GM19372 (cell line): ENCODE measurements at regions not wholly inside any gene's neighbourhood (a gene's known extent, or its start where the extent isn't known, plus 50 kb on each side); places are given as distances from the start of the nearest gene placed in this dataset.
"Not testable (repeated sequence)": the region's sequence is repeated elsewhere in the genome, so short reads cannot be mapped to it uniquely, and the experiment has no call there.

Experiments
- ATAC-seq: cut with Tn5 transposase; IDR thresholded peaks from one replicate; pipeline ENCODE4 v1.9.1; 2021; ENCODE audit warnings: mild to moderate bottlenecking, low read depth, moderate library complexity; ENCODE audit not compliant: unreplicated experiment

DNA sequence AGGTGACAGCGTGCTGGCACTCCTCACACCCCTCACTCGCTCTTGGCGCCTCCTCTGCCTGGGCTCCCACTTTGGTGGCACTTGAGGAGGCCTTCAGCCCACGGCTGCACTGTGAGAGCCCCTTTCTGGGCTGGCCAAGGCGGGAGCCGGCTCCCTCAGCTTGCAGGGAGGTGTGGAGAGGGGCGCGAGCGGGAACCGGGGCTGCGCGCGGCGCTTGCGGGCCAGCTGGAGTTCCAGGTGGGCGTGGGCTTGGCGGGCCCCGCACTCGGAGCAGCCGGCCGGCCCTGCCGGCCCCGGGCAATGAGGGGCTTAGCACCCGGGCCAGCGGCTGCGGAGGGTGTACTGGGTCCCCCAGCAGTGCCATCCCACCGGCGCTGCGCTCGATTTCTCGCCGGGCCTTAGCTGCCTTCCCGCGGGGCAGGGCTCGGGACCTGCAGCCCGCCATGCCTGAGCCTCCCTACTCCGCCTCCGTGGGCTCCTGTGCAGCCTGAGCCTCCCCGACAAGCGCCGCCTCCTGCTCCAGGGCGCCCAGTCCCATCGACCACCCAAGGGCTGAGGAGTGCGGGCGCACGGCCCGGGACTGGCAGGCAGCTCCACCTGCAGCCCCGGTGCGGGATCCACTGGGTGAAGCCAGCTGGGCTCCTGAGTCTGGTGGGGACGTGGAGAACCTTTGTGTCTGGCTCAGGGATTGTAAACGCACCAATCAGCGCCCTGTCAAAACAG, 247.7 kb upstream of the SLIT2 start:
- ATAC-seq = not testable (repeated sequence)

DNA sequence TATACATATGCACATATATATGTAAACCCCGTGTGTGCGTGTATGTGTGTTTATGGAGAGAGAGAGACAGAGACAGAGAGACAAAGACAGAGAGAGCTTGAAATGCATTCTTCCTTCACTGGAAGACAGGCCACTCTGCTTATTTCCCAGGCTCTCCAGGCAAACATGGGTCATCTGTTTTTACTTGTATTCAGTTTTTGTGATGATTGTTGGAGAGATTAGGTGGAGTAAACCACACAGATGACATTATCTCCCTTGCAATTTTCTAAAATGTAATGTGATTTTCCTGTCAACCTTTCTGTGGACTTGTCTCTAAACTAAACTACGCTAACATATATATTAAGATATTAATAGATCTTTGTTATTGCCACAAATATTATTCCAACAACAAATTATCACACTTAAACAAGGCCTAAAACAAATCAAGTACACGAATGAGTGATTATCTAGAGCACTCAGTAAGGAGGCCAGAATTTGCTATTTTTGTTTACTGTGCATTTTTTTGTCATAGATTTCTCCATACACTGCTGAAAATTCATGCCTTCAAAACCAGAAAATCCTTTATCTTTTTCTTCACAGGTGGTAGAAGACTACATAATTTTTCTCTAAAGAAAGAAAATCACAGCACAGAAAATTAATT, 251.8 kb upstream of the SLIT2 start:
- ATAC-seq = no peak

DNA sequence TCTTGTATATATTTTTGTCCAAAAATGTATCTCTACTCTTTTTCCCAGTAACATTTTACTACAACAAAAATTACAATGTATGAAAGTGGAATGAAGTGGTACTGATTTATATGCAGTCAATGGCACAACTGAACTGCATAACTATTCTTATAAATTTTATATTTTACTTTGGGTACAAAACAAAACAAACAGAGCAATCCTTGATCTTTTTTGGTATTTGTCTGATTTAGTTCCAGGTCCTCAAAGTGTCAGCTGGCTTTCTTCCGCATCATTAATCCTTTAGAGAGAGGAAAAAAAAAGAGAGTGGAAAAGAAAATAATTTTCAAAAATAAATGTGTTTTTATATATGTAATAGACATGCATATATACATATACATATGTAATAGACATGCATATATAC, 252.4 kb upstream of the SLIT2 start:
- no peak for ATAC-seq

- no peak for ATAC-seq
Observed at GRCh38 chr4:19993242-19993641, 258.5 kb upstream of the SLIT2 start.

- ATAC-seq = no peak
Observed at GRCh38 chr4:19992471-19993093, 259.1 kb upstream of the SLIT2 start.

DNA sequence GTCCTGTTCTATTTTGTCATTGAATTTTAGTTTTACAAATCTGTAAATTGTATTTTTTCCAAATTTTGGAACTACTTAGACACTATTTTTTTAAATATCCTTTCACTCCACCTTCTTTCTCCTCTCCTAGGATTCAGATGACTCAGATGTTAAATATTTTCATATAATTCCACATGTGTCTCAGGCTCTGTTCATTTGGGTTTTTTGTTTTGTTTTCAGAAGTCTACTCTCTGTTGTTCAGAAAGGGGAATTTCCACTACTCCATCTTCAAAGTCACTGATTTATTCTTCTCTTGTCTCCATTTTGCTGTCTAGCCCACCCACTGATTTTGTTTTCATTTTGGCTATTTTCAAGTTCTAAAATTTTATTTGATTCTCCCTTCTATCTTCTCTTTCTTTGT, 264.0 kb upstream of the SLIT2 start:
- no peak for ATAC-seq

DNA sequence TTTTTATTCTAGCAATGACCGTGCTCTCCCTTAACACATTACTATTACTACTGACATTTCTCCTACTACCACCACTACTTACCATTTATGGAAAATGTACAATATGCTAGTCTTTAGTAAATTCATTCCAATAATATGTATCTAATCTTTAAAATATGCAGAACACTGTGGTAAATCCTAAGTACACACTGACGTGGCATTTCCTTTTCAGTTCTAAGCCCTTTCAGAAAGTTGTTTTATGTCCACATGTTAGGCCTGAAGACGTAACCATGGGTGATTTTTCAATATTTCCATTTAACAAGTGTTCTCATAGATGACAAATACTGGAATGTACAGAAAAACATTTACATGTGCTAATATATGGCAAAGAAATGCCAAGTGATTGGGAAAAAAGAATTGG, 268.6 kb upstream of the SLIT2 start:
- ATAC-seq = no peak

DNA sequence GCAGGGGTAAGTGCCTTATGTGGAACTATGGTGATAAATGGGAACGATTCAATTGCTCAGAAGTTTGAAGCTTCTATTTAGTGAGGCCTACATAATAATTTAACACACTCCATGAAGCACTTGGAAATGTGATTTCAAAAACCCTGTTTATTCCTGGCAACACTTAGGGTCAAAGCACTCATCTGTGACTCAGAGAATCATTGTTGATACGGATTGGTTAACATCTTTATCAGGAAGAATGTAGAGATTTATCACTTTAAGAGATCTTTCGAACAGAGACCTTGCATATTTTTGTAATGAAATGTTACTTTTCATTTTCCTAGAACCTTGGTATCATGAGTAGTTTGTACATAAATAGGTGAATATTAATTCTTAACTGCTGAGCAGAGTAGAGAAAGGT, 269.1 kb upstream of the SLIT2 start:
- ATAC-seq = no peak

- ATAC-seq = no peak
Observed at GRCh38 chr4:19971829-19972228, 279.9 kb upstream of the SLIT2 start.

DNA sequence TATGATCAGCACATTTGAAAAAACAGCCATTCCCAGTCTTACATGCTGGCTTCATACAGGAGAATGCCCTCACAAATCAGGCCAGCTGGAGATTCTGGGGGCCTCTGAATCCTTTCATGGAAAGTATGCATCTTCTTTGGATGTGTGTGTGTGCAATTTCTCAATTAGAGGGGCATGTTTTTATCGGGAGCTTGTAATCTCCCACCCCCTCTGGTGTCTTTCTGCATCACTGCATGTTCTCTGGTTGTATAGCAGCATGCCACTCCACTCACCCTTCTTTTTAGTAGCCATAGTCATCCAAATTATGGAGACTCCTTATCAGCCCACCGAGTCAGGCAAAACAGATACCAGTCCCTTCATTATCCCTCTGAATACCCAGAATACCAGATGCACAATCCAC, 282.2 kb upstream of the SLIT2 start:
- no peak for ATAC-seq

GRCh38 chr4:19961091-19961490, 290.6 kb upstream of the SLIT2 start:
- no peak for ATAC-seq

DNA sequence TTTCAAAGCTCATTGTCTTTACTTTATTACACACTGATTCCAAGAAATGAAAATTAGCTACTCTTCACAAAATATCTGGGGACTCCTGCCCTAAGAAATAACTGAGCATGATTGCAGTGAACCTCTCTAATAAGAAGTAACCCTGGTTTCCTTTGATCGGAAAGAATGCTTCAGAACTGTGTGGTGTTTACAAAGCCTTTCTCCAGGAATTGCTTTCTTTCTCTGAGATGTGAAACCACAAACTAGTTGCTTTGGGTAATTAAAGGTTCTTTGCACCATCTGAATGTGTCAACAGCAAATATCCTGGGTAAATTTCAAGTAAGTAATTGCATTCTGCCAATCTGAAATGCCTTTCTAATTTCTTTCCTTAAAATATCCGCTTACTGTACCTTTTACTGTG, 292.9 kb upstream of the SLIT2 start:
- ATAC-seq = no peak

DNA sequence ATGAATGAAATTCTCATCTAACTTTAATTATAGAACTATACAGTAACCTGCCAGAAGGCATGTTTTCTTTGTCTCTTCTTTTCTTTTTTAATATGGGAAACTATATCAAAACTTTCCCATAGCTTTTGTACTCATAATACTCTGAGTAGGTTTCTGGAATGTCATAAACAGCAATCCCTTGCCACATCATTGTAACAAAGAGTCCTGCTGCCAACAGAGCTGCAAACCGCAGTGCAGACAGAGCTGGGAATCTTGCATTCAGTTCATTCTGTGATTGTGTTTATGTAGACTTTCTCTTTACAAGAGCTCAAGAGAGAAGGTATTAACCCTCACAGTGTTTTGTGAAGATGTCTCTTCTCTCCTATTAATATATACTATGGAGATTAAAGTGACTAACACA, 304.4 kb upstream of the SLIT2 start:
- ATAC-seq = no peak

DNA sequence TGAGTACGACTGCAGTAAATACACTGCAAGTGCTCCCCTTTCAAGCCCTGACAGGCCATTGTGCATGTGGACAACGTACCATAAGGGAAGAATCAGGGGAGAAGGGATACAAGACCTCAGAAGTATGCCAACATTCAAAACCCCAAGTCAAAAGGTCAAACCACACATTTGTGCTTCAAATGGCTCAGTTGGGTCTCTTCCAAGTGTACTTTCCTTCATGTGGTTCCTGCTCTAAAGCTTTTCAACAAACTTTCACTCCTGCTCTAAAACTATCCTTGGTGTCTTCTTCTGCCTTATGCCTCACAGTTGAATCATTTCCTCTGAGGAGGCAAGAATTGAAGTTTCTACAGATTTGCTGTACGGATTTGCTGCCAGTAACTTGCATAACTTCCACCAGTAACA, 305.7 kb upstream of the SLIT2 start:
- no peak for ATAC-seq

GRCh38 chr4:19945501-19945900, 306.2 kb upstream of the SLIT2 start:
- no peak for ATAC-seq

- ATAC-seq = no peak
Observed at GRCh38 chr4:19944806-19945205, 306.9 kb upstream of the SLIT2 start.

GRCh38 chr4:19944251-19944650, 307.5 kb upstream of the SLIT2 start:
- ATAC-seq = no peak

- no peak for ATAC-seq
Observed at GRCh38 chr4:19941434-19941833, 310.3 kb upstream of the SLIT2 start.

DNA sequence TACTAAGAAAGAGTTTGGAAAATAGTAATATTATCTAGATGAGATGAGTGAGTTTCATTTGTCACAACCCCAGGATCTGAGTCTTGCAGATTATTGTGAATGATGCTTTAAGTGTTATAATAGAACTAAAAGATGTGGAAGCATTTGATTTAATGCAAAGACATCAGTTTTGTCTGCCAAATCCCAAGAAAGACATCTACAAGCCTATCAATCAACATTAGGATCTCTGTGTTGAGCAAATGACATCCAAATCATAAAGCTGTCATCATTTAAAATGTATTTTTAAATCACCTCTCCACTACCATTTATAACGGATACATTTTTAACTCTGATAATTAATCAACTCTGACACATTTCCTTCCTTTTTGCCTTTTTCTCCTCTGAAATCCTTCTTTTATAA, 310.8 kb upstream of the SLIT2 start:
- ATAC-seq = no peak

GRCh38 chr4:19936476-19936875, 315.2 kb upstream of the SLIT2 start:
- ATAC-seq = no peak

GRCh38 chr4:19930742-19931141, 321.0 kb upstream of the SLIT2 start:
- no peak for ATAC-seq

GRCh38 chr4:19927381-19927780, 324.3 kb upstream of the SLIT2 start:
- ATAC-seq = no peak
